Mucosa of descending colon (tissue), 3 donors: ENCODE measurements at regions not wholly inside any gene's neighbourhood (a gene's known extent, or its start where the extent isn't known, plus 50 kb on each side); places are given as distances from the start of the nearest gene placed in this dataset.

ENCODE experiments used
- ATAC-seq: fragments of 200-7000 bp; cut with Tn5 transposase; one replicate; pipeline ENCODE4 v1.9.1; 2020; ENCODE audit warnings: mild to moderate bottlenecking, moderate library complexity
- DNase-seq, 3 donors: peaks; one replicate each; pipeline ENCODE4 v3.0.0-alpha.2; 2020
- H3K36me3 ChIP-seq: fragments of 200-600 bp; one replicate; pipeline ENCODE4 v1.8.0; 2021; ENCODE audit warnings: low read depth, mild to moderate bottlenecking
- H3K4me1 ChIP-seq: fragments of 200-600 bp; one replicate; pipeline ENCODE4 v1.8.0; 2021; ENCODE audit warnings: low read depth, mild to moderate bottlenecking
- H3K4me3 ChIP-seq: fragments of 200-600 bp; one replicate; pipeline ENCODE4 v1.8.0; 2021; ENCODE audit warnings: mild to moderate bottlenecking
- H3K9me3 ChIP-seq: fragments of 200-600 bp; one replicate; pipeline ENCODE4 v1.8.0; 2021; ENCODE audit warnings: mild to moderate bottlenecking
- intact Hi-C, 2 donors: fragments of 100-400 bp; cut with DNase I in 1 of 2; cut with micrococcal nuclease in 1 of 2; formaldehyde crosslinking; loops; one replicate each; pipeline versions ENCODE4 v1.11.0 to v1.11.1; 2022; cut with DNase I, micrococcal nuclease
- TF ChIP-seq, protein P1 (sequence below): fragments of 200-600 bp; IDR thresholded peaks from one replicate; pipeline ENCODE4 v1.8.0; 2022; ENCODE audit warnings: antibody characterized with exemption, mild to moderate bottlenecking
- donor health status: DM: no; HTN: no; CAD: no; lungs with moderate emphysema.
- donor health status: DM: no; HTN: no; CAD: no.
- donor health status: DM: no; HTN: yes; CAD: no.

DNA sequence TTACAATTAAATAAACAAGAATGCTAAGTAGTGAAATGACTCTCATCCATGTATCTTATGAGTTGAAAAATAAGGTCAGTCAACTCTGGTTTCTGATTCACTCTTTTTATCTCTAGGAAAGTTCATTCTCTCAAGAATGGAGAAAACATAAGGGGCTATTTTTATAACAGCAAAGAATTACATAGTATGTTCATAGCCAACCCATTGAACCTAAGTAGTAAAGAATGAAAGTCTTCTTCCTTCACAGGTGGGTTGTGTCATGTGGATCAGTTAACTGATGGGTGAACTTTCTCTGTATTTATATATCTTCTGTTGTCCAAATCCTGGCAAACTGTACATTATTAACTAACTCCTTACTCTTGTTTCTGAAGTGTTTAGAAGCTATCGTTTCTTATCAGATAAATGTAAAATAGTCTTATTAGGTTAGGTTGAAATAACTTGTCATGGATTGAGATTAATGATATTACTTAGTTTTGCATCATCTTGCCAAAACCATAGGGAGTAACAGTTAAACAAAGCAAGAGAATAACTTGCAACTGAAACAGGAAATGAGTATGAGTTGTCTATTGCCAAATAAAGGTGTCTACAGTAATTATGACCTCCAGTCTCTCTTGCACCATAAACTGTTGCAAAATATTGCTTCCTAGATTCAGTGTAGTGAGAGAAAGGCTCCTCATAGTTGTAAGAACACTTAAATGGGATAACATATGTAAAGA is 86.8 kb downstream of the ANKRD7 start:
- no peak overlapping the region for H3K4me3 ChIP-seq
- intact Hi-C loops, result no loop called here

DNA sequence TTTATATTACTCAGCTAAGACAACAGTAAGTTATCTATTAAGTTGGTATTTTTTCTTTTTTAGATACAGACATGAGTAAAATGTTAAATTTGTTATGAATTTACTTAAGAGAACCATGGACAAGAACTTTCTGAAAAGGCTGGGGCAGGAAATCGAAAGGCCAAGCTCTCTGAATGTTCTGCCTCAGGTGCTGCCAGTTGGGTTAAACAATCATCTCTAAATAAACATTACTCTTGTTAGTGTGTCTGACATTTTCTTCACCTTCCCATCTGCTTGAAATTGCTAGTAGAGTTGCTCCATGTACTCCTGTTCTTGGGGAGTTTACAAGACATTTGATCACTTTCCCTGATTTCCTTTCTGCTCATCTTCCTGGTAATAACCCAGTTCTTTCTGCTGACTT is 87.5 kb downstream of the ANKRD7 start:
- peaks cover 9% of the 10 kb centered on the region for H3K9me3 ChIP-seq
- intact Hi-C loops, result no loop called here
- DNase-seq (peak in 1 of 3 donors; percentile 2), ATAC-seq (peak; percentile 73)
- H3K4me1 ChIP-seq, result no peaks in the 10 kb centered on the region
- H3K36me3 ChIP-seq, result no peaks in the 10 kb centered on the region
- TF ChIP-seq, protein P1, sequence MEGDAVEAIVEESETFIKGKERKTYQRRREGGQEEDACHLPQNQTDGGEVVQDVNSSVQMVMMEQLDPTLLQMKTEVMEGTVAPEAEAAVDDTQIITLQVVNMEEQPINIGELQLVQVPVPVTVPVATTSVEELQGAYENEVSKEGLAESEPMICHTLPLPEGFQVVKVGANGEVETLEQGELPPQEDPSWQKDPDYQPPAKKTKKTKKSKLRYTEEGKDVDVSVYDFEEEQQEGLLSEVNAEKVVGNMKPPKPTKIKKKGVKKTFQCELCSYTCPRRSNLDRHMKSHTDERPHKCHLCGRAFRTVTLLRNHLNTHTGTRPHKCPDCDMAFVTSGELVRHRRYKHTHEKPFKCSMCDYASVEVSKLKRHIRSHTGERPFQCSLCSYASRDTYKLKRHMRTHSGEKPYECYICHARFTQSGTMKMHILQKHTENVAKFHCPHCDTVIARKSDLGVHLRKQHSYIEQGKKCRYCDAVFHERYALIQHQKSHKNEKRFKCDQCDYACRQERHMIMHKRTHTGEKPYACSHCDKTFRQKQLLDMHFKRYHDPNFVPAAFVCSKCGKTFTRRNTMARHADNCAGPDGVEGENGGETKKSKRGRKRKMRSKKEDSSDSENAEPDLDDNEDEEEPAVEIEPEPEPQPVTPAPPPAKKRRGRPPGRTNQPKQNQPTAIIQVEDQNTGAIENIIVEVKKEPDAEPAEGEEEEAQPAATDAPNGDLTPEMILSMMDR, result no peak
- H3K4me3 ChIP-seq, result no peak overlapping the region

More for the DNA sequence above, 86.8 kb downstream of the ANKRD7 start:
- no peaks in the 10 kb centered on the region for H3K4me1 ChIP-seq
- peak; percentile 96 for ATAC-seq
- DNase-seq, result no peak
- TF ChIP-seq, protein P1, result no peak
- no peaks in the 10 kb centered on the region for H3K36me3 ChIP-seq
- H3K9me3 ChIP-seq, result peaks cover 9% of the 10 kb centered on the region

DNA sequence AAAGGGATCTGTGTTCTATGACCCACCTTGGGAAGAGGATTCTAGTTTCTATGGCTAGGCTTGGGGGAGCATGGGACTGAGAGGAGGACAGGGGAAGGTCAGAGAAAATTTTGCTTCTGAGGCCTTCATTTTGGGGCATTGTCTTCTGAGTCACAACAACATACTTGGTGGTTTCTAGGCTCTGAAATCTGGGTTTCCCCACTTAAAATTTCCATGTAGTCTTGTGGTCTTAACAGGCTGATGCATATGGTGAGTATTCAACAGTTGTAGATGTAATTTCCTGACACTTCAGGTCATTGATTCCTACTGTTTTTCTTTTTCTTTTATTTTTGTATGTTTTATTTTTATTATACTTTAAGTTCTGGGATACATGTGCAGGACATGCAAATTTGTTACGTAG is 88.5 kb downstream of the ANKRD7 start:
- ATAC-seq, result no peak
- no peak overlapping the region for H3K4me3 ChIP-seq
- H3K36me3 ChIP-seq, result no peaks in the 10 kb centered on the region
- H3K9me3 ChIP-seq, result peaks cover 9% of the 10 kb centered on the region
- TF ChIP-seq, protein P1, result no peak
- intact Hi-C loops, result no loop called here
- no peaks in the 10 kb centered on the region for H3K4me1 ChIP-seq
- DNase-seq, result no peak

DNA sequence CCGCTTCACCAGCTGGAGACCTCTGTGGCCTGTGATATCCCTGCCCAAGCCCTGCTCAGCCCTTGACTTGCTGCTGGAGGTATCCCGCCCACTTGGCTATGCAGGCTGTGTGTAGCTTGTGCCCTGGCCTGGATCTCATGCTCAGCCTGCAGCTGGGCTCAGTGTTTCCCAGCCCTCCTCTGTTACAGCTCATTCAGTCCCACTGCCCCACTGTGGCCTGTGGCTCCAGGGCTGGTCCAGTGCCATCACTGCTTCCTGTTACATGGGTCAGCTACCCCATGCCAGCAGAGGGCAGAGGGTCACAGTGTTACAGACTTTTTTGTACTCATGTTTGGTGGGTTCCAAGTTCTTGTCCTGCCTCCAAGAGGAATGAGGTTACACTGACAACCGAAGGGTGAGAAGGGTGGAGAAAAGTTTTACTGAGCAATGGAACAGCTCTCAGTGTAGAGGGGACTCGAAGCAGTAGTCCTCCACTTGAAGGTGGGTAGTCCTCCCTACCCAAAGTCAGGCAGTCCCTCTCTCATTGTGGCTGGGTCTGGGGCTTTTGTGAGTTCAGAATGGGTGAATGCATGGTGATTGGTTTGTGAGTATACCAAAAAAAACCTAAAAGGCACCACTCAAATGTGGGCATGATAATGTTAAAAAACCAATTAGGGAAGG is 100.4 kb downstream of the ANKRD7 start:
- Histone ChIP-seq H3K9me3 (no peaks in the 10 kb centered on the region), H3K36me3 (no peaks in the 10 kb centered on the region), H3K4me1 (no peaks in the 10 kb centered on the region), H3K4me3 (no peak overlapping the region)
- TF ChIP-seq, protein P1, result no peak
- ATAC-seq (no peak), DNase-seq (no peak)
- intact Hi-C loops, result no loop called here

DNA sequence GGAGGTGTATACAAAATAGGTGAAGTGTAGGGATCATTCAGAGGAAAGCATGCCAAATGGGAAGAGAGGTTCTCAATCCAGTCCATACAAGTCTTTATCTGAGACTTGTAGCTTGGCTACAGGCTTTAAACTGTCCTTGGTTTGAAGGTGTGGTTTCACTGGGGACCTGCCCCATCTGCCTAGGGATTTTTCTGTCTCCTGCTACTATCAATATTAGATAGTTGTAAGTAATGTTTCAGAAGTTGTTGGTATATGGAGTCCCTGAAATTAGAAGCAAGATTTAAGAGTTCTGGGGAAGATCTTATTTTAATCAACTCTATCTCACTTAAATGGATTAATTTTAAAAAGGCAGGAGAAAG is 100.9 kb downstream of the ANKRD7 start:
- intact Hi-C loops, result no loop called here
- H3K36me3 ChIP-seq, result no peaks in the 10 kb centered on the region
- no peak for ATAC-seq

More for the DNA sequence above, 100.9 kb downstream of the ANKRD7 start:
- DNase-seq, result no peak
- no peaks in the 10 kb centered on the region for H3K4me1 ChIP-seq
- TF ChIP-seq, protein P1, result no peak
- no peak overlapping the region for H3K4me3 ChIP-seq
- H3K9me3 ChIP-seq, result no peaks in the 10 kb centered on the region
